NCI-H226 (cell line): ENCODE measurements at regions not wholly inside any gene's neighbourhood (a gene's known extent, or its start where the extent isn't known, plus 50 kb on each side); places are given as distances from the start of the nearest gene placed in this dataset.
"Not testable (repeated sequence)": the region's sequence is repeated elsewhere in the genome, so short reads cannot be mapped to it uniquely, and the experiment has no call there.

Experiments used
- DNase-seq: peaks from one replicate; pipeline ENCODE4 v3.0.0-alpha.2; 2015

DNA sequence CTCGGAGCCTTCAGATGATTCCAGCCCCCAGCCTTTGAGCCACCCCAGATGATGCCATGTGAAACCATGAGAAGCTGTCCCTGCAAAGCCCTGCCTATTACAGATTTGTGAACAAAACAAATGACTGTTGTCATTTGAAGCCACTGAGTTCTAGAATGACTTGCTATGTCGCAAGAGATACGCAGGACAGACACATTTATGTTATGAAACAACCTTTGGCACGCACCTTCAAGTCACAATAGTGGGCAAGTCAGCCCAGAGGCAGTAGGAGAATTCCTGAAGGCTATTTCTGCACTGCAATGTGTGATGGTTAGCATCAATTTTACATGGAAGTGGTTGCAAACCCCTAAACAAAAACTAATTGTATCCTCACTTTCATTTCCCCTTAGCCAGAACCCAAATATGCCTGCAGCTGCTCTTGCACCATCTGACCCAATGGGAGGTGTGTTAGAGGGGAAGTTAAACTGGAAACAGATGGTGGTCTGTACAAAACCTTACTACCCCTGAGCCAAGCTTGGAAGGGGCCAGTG lies 174.4 kb upstream of the ATP6AP2 start:
- DNase-seq: no peak

DNA sequence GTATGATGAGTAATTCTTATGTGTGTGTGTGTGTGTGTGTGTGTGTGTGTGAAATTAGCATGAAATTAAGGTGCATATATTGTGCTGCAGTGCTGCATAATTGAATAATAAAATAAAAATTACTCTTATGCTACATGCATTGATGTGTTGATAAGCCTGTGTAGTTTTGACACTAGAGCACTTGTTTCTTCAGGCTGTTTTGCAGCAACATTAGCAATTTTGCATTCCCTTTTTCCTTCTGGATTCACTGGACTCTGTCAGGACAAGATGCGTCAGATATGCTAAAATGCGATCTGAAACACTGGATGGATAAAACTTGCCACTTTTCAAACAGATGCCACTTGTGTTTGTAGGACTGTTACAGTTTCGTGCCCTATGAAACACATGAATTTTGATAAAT lies 175.4 kb upstream of the ATP6AP2 start:
- DNase-seq: no peak

GRCh38 chrX:40403757-40404156 lies 177.0 kb upstream of the ATP6AP2 start:
- no peak for DNase-seq

DNA sequence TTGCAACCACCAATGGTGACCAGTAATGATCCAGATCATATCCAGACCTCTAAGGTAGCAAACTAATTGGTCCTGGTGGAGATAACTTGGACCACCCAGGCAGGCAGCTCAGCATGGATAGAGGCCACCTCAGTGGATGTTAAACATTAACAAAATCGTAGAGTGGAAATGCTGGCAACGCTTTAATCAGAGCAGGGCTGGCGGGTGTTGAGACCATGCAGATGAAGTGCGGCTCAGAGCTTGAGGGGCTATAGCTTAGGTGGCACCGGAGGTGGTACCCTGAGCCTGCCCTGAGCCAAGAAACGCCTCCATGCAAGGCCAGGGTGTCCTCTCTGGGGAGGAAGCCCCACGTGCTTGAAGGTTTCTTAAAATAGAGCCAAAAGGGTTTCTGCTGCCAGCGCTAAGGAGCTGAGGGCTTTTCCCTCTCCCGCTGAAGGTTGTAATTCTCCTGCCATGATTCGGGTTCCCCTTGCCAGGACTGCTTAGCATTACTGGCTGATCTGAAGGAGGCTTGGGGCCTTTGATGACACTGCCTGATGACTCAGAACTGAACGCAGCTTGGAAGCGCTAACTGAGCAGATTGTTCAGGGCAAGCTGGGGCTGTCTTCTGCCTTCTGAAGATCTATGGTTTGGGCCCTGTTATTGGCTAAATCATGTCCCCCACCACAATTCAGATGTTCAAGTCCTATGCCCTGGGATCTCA lies 177.8 kb upstream of the ATP6AP2 start:
- DNase-seq: no peak

DNA sequence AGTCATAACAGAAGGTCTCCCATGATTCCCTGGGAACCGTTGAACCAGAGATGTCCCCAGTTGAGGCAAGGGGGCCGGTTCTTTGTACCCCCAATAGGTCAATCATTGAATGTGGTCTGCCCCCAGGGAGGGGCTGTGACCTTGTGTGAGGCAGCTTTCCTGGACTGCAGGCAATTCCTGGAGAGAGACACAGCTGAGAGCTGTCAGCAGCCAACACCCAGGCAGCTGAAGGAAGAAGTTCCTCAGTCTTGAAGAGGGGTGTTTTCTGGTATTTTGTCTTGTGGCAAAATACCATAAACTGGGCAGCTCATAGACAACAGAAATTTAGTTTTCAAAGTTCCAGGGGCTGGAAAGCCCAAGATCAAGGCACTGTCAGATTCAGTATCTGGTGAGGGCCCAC lies 185.7 kb upstream of the ATP6AP2 start:
- no peak for DNase-seq

DNA sequence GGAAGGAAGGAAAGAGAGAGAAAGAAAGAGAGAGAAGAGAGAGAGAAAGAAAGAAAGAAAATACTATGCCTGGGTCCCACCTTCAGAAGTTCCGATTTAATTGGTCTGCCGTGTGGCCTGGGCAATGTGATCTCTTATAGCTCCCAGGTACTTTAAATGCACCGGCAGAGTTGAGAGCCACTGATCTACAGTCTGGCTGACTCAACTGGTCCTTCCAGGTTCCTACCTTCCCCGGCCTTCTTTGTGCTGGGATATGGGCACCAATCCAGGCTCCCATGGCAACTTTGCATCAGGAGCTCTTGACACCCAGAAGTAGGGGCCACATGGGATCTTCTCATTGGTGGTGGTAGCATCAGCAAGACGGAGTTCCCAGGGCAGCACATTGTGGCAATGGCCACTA lies 186.5 kb upstream of the ATP6AP2 start:
- no peak for DNase-seq

- no peak for DNase-seq
Observed at GRCh38 chrX:40392599-40392998, 188.2 kb upstream of the ATP6AP2 start.

DNA sequence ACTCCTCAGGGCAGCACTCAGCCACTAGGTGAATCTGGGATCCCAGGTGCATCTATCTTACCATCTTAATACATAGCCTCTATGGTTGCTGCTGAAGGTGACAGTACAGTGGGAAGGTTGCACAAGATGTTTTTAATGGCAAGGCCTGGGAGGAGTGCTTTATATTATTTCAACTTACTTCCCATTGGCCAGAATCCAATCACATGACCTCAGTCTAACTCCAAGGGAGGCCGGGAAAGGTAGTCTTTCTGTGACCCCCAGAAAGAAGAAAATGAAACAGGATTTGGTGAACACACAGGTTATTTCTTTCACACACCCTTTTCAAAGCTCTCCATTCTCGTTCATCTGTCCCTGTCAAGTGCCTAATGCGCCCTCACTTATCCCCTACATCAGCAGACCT lies 189.1 kb upstream of the ATP6AP2 start:
- no peak for DNase-seq

- no peak for DNase-seq
Observed at GRCh38 chrX:40389555-40389954, 191.2 kb upstream of the ATP6AP2 start.

DNA sequence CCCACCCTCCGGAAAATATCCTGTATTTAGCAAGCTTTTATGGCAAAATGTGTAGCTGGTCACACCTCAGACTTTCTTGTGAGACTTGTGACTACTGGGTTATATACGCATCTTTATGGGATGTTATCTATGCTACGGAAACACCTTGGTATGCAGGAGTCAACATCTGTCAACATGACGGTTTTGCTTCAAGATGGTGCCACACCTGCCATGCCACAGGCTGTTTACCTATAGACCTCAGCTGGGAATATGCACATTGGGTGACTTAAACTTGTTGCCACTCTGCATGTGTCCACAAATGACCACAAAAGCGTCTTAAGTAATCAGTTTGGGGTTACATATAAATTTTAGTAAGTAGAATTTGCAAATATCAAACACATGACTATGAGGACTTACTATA lies 192.3 kb upstream of the ATP6AP2 start:
- no peak for DNase-seq

DNA sequence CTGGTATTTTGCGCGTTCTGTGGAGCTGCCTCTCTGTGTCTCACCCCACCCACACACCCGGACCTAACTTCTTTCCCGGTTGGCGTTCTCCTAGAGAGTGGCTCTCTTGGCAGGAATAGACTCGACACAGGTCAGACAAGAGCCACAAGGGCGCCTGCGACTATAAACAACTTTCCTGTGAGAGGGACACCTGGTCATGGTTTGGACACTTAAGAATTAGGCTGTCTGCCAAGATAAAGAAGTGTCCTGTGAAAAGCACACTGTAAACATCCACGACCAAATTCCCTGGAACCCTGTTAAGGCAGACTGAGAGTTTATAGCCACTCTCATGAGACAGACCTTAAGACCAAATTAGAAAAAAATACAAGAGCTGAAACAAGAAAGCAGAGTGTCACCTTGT lies 192.9 kb upstream of the ATP6AP2 start:
- not testable (repeated sequence) for DNase-seq

GRCh38 chrX:40387311-40387710 lies 193.5 kb upstream of the ATP6AP2 start:
- not testable (repeated sequence) for DNase-seq

GRCh38 chrX:40385682-40386081 lies 195.1 kb upstream of the ATP6AP2 start:
- DNase-seq: no peak

GRCh38 chrX:40385256-40385655 lies 195.5 kb upstream of the ATP6AP2 start:
- DNase-seq: no peak

DNA sequence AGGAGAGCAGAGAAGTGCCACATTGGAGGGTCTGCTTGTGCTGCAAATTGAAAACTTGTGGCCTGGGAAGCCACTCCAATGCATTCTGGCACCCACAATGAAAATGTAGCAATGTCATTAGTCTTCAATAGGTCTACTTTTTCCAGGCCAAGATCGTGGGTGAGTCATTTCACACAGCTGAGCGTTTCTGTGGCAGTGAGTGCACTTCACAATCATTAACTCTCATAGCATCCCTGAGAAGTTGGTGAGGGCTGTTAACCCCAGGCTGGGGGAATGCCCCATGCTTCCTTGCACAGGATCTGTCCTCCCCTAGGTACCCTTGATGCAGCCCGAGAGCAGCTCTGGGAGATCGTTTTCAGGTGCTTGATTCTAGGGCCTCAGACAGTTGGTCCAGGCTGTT lies 196.8 kb upstream of the ATP6AP2 start:
- DNase-seq: no peak

DNA sequence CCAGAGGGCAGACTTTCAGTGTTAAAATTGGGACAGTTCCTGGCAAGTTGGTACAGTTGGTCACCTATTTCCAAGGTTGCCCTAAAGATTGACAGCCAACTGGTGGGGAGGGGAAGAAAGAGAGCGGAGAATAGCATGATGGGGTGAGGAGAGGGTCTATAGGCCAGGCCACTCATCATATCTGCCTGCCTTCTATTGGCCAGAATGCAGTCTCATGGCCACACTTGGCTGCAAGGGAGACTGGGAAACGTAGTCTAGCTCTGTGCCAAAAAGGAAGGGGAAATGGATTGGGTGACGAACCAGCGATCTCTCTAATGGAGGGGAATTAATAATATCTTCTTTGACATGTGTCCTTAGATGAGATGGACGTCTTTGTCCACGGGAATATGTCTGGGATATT lies 197.4 kb upstream of the ATP6AP2 start:
- DNase-seq: no peak

GRCh38 chrX:40380655-40381488 lies 199.9 kb upstream of the ATP6AP2 start:
- no peak for DNase-seq

DNA sequence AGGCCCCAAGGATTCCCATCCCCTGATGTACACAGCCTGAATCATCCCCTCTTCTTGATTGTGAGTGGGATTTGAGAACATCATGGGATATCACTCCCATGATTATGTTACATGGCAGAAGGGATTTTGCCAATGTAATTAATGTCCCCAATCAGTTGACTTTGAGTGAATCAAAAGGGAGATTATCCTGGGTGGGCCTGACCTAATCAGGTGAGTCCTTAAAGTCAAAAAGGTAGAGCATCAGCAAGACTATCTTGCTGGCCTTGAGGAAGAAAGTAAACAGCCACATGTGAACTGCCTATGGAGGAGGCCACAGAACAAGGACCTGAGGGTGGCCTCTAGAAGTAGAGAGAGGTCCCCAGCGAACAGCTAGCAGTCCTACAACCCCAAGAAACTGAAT lies 203.1 kb upstream of the ATP6AP2 start:
- DNase-seq: no peak

DNA sequence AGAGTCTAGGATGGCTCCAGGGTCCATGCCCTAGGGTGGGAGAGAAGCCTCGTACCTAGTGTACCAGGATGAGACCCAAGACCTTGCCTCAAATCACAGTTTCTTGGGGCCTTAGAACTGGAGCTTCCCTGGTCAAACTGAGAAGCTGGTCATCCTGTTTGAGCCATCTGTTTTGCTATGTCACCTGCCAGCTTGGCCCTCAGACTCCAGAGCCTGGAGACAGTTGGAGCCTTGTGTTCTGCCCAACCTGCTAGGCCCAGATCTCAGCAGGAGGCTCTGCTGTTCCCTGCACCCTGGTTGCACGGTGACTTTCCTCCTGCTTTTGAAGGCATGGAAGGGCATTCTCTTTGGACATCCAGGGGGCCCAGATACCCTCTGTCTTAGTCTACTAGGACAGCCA lies 206.3 kb upstream of the ATP6AP2 start:
- no peak for DNase-seq

- DNase-seq: no peak
Observed at GRCh38 chrX:40373641-40374040, 207.1 kb upstream of the ATP6AP2 start.

GRCh38 chrX:40373025-40373424 lies 207.7 kb upstream of the ATP6AP2 start:
- no peak for DNase-seq

GRCh38 chrX:40371376-40371775 lies 209.4 kb upstream of the ATP6AP2 start:
- no peak for DNase-seq

GRCh38 chrX:40368611-40369061 lies 212.1 kb upstream of the ATP6AP2 start:
- DNase-seq: no peak

GRCh38 chrX:40366661-40367060 lies 214.1 kb upstream of the ATP6AP2 start:
- no peak for DNase-seq
